ENCODE measurements at regions not wholly inside any gene's neighbourhood (a gene's known extent, or its start where the extent isn't known, plus 50 kb on each side); places are given as distances from the start of the nearest gene placed in this dataset.
"Not testable (repeated sequence)": the region's sequence is repeated elsewhere in the genome, so short reads cannot be mapped to it uniquely, and the experiment has no call there.

GRCh38 chr15:31178705-31179104 is 77.2 kb upstream of the TRPM1 start:
- DNase-seq (ENCODE audit: low read depth), result no peak

DNA sequence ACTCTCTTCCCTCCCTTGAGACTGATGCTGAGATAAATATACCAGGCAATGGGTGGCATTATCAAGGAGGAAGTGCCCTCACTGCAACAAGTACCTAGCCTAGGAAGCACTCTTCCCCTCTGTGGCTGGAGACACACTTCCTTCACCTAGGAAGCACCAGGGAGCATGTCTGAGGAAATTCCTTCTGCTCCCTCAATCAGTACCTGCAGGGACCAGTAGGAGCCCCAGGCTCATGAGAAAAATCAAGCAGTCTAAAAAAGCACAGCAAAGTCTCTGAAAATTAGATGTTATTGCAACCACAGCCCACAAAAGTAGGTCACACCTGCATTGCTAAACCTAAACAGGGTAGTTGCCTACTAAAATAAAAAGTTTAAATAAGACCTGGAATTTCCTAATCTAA is 78.2 kb upstream of the TRPM1 start:
- no peak for DNase-seq (ENCODE audit: low read depth)

DNA sequence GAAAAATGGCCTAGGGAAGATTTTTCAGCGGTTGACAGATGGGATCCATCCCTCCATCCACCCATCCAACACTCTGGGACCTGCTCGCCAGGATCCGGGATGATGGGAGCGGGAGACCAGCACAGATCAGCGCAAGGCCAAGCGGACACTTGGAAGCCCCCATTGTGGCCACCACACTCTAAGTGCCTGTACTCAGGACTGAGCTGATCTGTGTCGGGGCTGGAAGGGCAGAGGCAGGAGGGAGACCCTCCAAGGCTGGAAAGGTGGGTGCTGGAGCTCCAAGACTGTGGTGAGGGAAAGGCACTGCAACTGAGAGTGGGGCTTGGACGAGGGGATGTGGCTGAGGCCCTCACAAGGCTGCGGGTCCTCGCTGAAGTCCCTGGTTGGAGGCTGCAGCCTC is 91.8 kb upstream of the TRPM1 start:
- DNase-seq (ENCODE audit: low read depth), result no peak

DNA sequence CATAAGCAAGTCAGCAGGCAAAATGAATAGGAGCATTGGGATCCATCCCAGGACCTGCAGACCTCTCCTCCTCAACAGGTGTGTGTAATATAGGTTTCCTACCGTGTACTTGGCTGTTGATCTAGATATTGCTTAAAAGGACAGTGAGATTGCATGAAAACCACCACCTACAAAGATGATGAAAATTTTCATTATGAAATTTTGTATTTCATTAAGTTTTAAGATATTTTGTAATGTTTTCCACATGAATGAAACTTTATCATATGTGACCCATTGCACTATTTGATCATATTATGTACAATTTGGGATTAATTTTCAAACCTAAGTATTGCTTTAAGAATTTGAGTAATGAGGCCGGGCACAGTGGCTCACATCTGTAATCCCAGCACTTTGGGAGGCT is 94.3 kb upstream of the TRPM1 start:
- no peak for DNase-seq (ENCODE audit: low read depth)

GRCh38 chr15:31197497-31198414 is 96.2 kb upstream of the TRPM1 start:
- no peak for DNase-seq (ENCODE audit: low read depth)

- peak; percentile 59 for DNase-seq (ENCODE audit: low read depth)
Measured at GRCh38 chr15:31200735-31201151, 99.2 kb upstream of the TRPM1 start.

- DNase-seq (ENCODE audit: low read depth), result no peak
Measured at GRCh38 chr15:31202953-31203352, 101.4 kb upstream of the TRPM1 start.

GRCh38 chr15:31203999-31204398 is 102.5 kb upstream of the TRPM1 start:
- DNase-seq (ENCODE audit: low read depth), result no peak

DNA sequence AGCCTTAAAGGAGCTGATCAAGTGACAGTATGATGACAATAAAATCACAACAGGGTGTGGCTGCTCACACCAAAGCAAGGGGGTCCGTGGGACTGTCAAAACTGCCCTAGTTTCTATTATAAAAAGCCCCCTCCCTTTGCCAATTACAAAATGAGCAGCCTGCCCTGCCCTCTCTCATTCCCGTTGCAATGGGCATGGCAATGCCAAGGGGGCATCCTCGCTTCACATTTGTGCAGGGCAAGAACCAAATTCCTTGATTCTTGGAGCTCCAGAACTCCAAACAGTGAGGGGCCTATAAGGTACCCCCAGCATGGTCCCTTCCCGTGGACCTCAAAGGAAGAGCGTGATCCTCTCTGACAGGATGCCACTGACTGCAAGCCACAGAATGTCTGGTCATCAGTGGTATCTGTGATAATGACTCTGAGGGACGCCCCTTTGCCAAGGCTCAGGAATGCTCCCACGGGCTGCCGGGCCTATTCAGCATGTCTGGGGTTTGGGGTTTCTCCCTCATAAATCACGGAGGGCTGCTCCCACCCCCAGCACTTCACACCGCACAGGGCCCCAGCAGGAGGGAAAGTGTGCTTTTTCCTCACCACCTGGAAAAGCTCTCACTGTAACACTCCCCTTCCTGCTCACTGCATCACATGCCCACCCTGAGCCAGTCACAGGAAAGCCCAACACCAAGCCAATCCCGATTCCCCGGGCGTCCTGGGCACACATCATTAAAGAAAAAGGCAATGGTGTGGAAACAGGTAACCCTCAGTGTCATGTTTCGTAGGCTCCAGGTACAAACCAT is 105.1 kb upstream of the TRPM1 start:
- DNase-seq (ENCODE audit: low read depth), result no peak

- DNase-seq (ENCODE audit: low read depth), result no peak
Measured at GRCh38 chr15:31207246-31207645, 105.7 kb upstream of the TRPM1 start.

DNA sequence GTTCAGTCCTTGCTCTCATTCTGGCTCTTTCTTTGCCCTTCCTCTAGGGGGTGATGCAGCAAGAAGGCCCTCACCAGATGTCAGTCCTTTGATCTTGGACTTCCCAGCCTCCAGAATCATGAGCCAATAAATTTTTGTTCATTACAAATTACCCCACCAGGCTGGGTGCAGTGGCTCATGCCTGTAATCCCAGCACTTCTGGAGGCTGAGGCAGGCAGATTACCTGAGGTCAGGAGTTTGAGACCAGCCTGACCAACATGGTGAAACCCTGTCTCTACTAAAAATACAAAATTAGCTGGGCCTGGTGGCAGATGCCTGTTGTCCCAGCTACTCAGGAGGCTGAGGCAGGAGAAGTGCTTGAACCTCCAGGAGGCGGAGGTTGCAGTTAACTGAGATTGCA is 106.3 kb upstream of the TRPM1 start:
- not testable (repeated sequence) for DNase-seq (ENCODE audit: low read depth)

DNA sequence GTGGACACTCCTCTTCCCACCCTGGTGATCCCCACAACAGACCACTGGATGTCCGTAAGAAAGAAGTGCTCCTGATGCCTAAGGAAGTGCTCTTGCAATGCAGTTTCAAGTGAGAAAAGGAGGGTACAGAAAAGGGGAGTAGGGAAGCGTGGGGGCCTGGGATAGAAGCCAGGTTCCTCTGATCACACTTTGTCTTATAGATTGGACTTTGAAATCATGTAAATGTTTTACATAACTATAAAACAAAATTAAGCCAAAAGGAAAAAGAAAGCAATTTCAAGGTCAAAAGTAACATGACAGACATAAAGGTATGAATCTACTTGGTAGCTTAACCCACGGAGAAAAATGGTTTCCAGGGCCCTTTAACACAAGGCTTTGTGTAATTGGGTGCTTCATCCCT is 107.3 kb upstream of the TRPM1 start:
- no peak for DNase-seq (ENCODE audit: low read depth)

GRCh38 chr15:31211353-31211752 is 109.8 kb upstream of the TRPM1 start:
- no peak for DNase-seq (ENCODE audit: low read depth)

- no peak for DNase-seq (ENCODE audit: low read depth)
Measured at GRCh38 chr15:31212326-31213080, 111.0 kb upstream of the TRPM1 start.

DNA sequence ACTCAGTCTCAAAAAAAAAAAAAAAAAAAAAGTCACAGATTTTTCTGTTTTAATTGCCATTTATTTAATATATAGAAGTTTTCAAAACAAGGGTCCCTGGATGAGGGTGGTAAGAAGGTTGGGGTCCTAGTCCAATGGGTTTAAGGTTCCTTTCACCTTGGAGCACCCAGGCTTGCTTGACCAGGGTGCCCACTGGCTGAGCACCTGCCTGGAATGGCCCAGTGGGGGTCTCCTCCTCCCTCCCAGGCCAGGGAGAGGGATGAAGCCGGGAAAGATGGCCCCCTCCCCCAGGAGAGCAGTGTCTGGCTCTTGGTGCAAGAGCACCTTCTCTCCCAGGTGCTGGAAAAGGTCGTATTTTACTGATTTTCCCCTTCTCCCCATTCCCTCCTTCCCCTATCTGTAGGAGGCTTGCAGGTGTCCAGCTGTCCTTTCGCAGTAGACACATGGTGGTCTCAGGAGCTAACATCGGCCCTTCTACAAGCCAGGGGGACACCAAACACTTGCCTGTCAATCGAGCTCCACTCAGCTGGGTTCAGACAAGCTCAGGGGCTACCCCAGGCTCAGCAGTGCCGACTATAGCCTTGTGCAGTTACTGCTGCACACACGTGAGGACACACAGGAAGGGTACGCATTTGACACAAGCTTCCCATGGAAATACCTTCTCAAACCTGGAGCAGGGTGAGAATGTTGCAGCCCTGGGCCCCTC is 112.3 kb upstream of the KLF13 start:
- DNase-seq (ENCODE audit: low read depth), result no peak

- no peak for DNase-seq (ENCODE audit: low read depth)
Measured at GRCh38 chr15:31214864-31215489, 111.7 kb upstream of the KLF13 start.

DNA sequence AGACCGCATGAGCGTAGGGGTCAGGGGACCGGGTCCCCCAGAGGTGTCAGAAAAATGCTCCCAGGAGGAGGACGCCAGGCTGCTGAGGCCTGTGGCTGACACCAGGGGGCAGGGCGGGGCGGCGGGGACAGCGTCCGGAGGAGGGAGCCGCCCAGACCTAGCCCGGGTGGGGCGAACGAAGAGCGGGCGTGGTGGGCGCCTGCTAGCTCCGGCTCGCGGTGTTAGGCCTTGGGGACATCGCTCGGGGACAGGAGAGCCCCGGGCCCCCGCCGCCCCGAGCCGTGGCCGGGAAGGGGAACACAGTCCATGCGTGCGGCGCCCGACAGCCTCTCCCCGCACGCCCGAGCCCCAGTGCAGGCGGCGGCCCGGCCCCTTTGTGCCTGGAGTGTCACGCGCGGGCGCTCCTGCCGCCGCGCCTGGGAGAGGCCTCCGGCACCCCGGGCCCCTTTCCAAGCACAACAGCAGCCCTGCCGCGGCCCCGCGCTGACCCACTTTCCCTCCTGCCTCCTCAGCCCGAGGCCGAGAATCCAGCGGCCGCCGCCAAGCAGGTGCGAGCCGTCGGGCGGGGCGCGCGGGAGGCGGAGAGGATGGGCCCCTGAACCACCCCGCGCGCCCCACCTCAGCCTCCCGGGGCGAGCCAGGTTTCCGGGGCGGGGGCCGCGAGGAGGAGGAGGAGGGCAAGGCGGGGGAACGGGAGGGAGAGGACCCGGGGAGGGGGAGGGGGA is 111.0 kb upstream of the KLF13 start:
- peak; percentile 57 for DNase-seq (ENCODE audit: low read depth)

GRCh38 chr15:31216215-31216911 is 110.3 kb upstream of the KLF13 start:
- peak; percentile 26 for DNase-seq (ENCODE audit: low read depth)

GRCh38 chr15:31217067-31217466 is 109.6 kb upstream of the KLF13 start:
- DNase-seq (ENCODE audit: low read depth), result no peak
